ENCODE measurements at regions not wholly inside any gene's neighbourhood (a gene's known extent, or its start where the extent isn't known, plus 50 kb on each side); places are given as distances from the start of the nearest gene placed in this dataset.
A peak's percentile ranks its signal among the peaks of the same experiment; 100 is the strongest.

- no peak overlapping the region for H2AFZ ChIP-seq (ENCODE audit: low read length)
- peaks cover 40% of the 10 kb centered on the region for H3K4me1 ChIP-seq (ENCODE audit: insufficient read depth, low read length, severe bottlenecking)
- peak overlapping the region; percentile 36 for H3K27ac ChIP-seq (ENCODE audit: low read depth, low read length, poor library complexity, severe bottlenecking)
- no peaks in the 10 kb centered on the region for H3K36me3 ChIP-seq (ENCODE audit: insufficient read depth, low read length)
- H3K4me3 ChIP-seq (ENCODE audit: low read depth, low read length, poor library complexity, severe bottlenecking), result no peak overlapping the region
- H3K79me2 ChIP-seq (ENCODE audit: insufficient read depth, low read length), result no peaks in the 10 kb centered on the region
- H4K20me1 ChIP-seq (ENCODE audit: insufficient read depth, low read length), result no peaks in the 10 kb centered on the region
- no peak overlapping the region for H3K9ac ChIP-seq (ENCODE audit: low read length)
- no peaks in the 10 kb centered on the region for H3K9me2 ChIP-seq (ENCODE audit: low read depth, low read length)
- peak overlapping the region; percentile 17; the same call in 1 of the 2 replicates for H3K4me2 ChIP-seq (ENCODE audit: low read length)
- no peaks in the 10 kb centered on the region for H3K27me3 ChIP-seq (ENCODE audit: insufficient read depth, low read length)
- no peak for TF ChIP-seq CTCF (IDR thresholded peaks at IDR 0.05; ENCODE audit: low read length)
- TF ChIP-seq EZH2 (IDR thresholded peaks at IDR 0.05; ENCODE audit: borderline replicate concordance, low read length), result no peak
- no peaks in the 10 kb centered on the region for H3F3A ChIP-seq (ENCODE audit: insufficient read depth, low read length)
- 0 out of 2 replicates have a peak, but pooled peaks cover 8% of the 10 kb centered on the region for H3K9me3 ChIP-seq (ENCODE audit: low read length)
These were observed 211.4 kb upstream of the ZNF521 start for GRCh38 chr18:25563346-25563745.

- 0 out of 2 replicates have a peak overlapping the region, but pooled peaks have one; percentile 11 for H3K9ac ChIP-seq (ENCODE audit: low read length)
- peak overlapping the region; percentile 44 for H3K27ac ChIP-seq (ENCODE audit: low read depth, low read length, poor library complexity, severe bottlenecking)
- 0 out of 2 replicates have a peak, but pooled peaks cover 7% of the 10 kb centered on the region for H3K9me3 ChIP-seq (ENCODE audit: low read length)
- H3F3A ChIP-seq (ENCODE audit: insufficient read depth, low read length), result no peaks in the 10 kb centered on the region
- peak overlapping the region; percentile 89; the same call in 1 of the 2 replicates for H2AFZ ChIP-seq (ENCODE audit: low read length)
- peak; percentile 48 for TF ChIP-seq CTCF (IDR thresholded peaks at IDR 0.05; ENCODE audit: low read length)
- no peak for TF ChIP-seq EZH2 (IDR thresholded peaks at IDR 0.05; ENCODE audit: borderline replicate concordance, low read length)
- no peaks in the 10 kb centered on the region for H3K79me2 ChIP-seq (ENCODE audit: insufficient read depth, low read length)
- H3K9me2 ChIP-seq (ENCODE audit: low read depth, low read length), result no peaks in the 10 kb centered on the region
- H3K4me2 ChIP-seq (ENCODE audit: low read length), result peak overlapping the region; percentile 29; the same call in 1 of the 2 replicates
- no peaks in the 10 kb centered on the region for H4K20me1 ChIP-seq (ENCODE audit: insufficient read depth, low read length)
- H3K4me1 ChIP-seq (ENCODE audit: insufficient read depth, low read length, severe bottlenecking), result peaks cover 40% of the 10 kb centered on the region
- no peaks in the 10 kb centered on the region for H3K36me3 ChIP-seq (ENCODE audit: insufficient read depth, low read length)
- H3K27me3 ChIP-seq (ENCODE audit: insufficient read depth, low read length), result no peaks in the 10 kb centered on the region
- no peak overlapping the region for H3K4me3 ChIP-seq (ENCODE audit: low read depth, low read length, poor library complexity, severe bottlenecking)
These were observed 210.0 kb upstream of the ZNF521 start for GRCh38 chr18:25561918-25562317.

GRCh38 chr18:25560369-25560768 lies 208.4 kb upstream of the ZNF521 start:
- Histone ChIP-seq H3K36me3 (ENCODE audit: insufficient read depth, low read length) (no peaks in the 10 kb centered on the region), H3K9me3 (ENCODE audit: low read length) (no peaks in the 10 kb centered on the region), H3K4me3 (ENCODE audit: low read depth, low read length, poor library complexity, severe bottlenecking) (no peak overlapping the region), H3F3A (ENCODE audit: insufficient read depth, low read length) (no peaks in the 10 kb centered on the region), H3K9ac (ENCODE audit: low read length) (no peak overlapping the region), H3K4me2 (ENCODE audit: low read length) (no peak overlapping the region), H3K9me2 (ENCODE audit: low read depth, low read length) (no peaks in the 10 kb centered on the region), H2AFZ (ENCODE audit: low read length) (peak overlapping the region; percentile 76; the same call in 1 of the 2 replicates), H3K27ac (ENCODE audit: low read depth, low read length, poor library complexity, severe bottlenecking) (peak overlapping the region; percentile 22), H3K27me3 (ENCODE audit: insufficient read depth, low read length) (no peaks in the 10 kb centered on the region), H4K20me1 (ENCODE audit: insufficient read depth, low read length) (no peaks in the 10 kb centered on the region), H3K4me1 (ENCODE audit: insufficient read depth, low read length, severe bottlenecking) (peaks cover 40% of the 10 kb centered on the region), H3K79me2 (ENCODE audit: insufficient read depth, low read length) (no peaks in the 10 kb centered on the region)
- TF ChIP-seq CTCF (IDR thresholded peaks at IDR 0.05; ENCODE audit: low read length) (no peak), EZH2 (IDR thresholded peaks at IDR 0.05; ENCODE audit: borderline replicate concordance, low read length) (no peak)

Measured in OCI-LY1 (cell line).